ENCODE measurements at regions not wholly inside any gene's neighbourhood (a gene's known extent, or its start where the extent isn't known, plus 50 kb on each side); places are given as distances from the start of the nearest gene placed in this dataset.
"Not testable (repeated sequence)": the region's sequence is repeated elsewhere in the genome, so short reads cannot be mapped to it uniquely, and the experiment has no call there.

DNA sequence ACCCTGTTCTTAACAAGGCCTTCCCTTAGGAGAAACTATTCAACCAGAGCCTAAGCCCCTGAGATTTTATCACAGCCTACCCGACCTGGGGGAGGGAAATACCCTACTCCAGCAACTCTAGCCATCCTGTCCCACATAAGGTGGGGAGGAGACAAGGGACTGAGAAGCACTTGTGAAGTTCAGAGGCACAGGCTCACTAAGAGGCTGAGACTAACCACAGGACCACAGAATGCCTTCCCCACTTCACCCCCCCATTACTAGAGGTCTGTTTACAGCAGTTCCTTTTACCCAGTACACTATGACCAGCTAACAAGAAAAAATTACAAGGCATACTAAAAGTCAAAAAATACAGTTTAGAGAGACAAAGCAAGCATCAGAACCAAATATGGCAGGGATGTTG is 86.8 kb downstream of the TEX35 start:
- DNase-seq (ENCODE audit: low read depth), result no peak
- TF ChIP-seq, protein P1, sequence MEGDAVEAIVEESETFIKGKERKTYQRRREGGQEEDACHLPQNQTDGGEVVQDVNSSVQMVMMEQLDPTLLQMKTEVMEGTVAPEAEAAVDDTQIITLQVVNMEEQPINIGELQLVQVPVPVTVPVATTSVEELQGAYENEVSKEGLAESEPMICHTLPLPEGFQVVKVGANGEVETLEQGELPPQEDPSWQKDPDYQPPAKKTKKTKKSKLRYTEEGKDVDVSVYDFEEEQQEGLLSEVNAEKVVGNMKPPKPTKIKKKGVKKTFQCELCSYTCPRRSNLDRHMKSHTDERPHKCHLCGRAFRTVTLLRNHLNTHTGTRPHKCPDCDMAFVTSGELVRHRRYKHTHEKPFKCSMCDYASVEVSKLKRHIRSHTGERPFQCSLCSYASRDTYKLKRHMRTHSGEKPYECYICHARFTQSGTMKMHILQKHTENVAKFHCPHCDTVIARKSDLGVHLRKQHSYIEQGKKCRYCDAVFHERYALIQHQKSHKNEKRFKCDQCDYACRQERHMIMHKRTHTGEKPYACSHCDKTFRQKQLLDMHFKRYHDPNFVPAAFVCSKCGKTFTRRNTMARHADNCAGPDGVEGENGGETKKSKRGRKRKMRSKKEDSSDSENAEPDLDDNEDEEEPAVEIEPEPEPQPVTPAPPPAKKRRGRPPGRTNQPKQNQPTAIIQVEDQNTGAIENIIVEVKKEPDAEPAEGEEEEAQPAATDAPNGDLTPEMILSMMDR (IDR thresholded peaks at IDR 0.05; ENCODE audit: low read depth, low read length, missing control alignments), result no peak
- in situ Hi-C loops (cut with HindIII; ENCODE audit: low sequenced_read_pairs), result no loop called here
- no peak overlapping the region for H3K4me3 ChIP-seq (ENCODE audit: low read depth, low read length)

DNA sequence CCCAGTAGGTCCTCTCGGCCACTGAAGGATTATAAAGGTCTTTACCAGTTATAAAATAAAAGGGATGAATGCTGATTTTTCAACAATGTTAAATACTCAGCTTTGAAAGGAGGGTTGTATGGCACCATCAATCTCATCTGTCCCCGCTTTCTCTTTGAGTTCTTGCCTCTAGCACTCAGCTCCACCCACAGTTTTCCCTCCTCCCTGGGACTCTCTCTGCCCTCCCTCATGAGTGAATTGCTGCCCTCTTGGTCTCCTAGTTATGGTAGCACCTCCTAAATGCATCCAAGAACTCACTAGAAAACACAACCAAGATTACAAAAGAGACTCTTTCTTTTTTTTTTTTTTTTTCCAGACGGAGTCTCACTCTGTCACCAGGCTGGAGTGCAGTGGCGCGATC is 91.0 kb downstream of the TEX35 start:
- no peak overlapping the region for H3K4me3 ChIP-seq (ENCODE audit: low read depth, low read length)
- TF ChIP-seq, protein P1 (IDR thresholded peaks at IDR 0.05; ENCODE audit: low read depth, low read length, missing control alignments), result no peak
- in situ Hi-C loops (cut with HindIII; ENCODE audit: low sequenced_read_pairs), result no loop called here
- no peak for DNase-seq (ENCODE audit: low read depth)

DNA sequence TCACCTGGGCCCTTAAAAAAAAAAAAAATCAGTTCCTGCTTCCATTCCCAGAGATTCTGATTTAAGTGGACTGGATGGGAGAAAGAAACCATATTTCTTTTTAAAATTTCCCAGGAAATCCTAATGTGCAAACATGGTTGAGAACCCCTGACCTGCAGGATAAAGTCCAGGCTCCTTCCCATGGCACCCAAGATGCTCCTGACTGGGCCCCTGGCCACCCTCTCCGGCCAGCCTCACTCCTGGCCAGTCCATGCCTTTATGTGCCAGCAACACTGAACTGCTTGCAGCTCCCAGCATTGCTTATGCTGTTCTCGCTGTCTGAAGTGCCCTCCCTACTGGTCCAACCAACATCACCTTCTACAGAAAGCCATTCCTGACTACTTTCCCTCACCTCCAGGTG is 93.9 kb downstream of the TEX35 start:
- H3K4me3 ChIP-seq (ENCODE audit: low read depth, low read length), result no peak overlapping the region
- TF ChIP-seq, protein P1 (IDR thresholded peaks at IDR 0.05; ENCODE audit: low read depth, low read length, missing control alignments), result no peak
- DNase-seq (ENCODE audit: low read depth), result no peak
- in situ Hi-C loops (cut with HindIII; ENCODE audit: low sequenced_read_pairs), result no loop called here

DNA sequence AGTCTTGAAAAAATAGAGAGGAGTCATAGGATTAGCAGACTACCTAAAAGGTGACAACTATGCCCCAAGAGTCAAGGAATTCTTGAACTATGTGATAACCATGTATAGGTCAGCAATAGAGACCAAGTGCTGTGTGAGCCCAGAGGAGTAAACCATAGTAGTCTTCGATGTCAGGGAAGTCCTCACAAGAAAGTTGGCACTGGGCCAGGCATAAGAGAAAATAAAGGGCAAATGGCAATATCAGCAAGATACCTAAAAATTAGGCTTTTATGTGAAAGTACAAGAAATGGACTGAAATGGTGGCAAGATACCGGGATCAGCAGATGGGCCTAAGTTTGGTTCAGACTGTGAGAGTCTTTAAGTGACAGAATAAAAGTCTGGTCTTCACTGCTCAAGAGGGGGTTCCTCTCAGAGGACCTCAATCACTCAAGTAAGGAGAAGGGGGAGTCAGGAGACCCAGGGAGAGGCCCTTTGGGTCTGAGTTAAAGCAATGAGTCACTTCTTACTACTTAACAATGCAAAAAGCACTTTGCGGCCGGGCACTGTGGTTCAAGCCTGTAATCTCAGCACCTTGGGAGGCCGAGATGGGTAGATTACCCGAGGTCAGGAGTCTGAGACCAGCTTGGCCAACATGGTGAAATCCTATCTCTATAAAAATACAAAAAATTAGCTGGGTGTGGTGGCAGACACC is 95.0 kb downstream of the TEX35 start:
- no peak overlapping the region for H3K4me3 ChIP-seq (ENCODE audit: low read depth, low read length)
- in situ Hi-C loops (cut with HindIII; ENCODE audit: low sequenced_read_pairs), result no loop called here
- TF ChIP-seq, protein P1 (IDR thresholded peaks at IDR 0.05; ENCODE audit: low read depth, low read length, missing control alignments), result no peak
- no peak for DNase-seq (ENCODE audit: low read depth)

DNA sequence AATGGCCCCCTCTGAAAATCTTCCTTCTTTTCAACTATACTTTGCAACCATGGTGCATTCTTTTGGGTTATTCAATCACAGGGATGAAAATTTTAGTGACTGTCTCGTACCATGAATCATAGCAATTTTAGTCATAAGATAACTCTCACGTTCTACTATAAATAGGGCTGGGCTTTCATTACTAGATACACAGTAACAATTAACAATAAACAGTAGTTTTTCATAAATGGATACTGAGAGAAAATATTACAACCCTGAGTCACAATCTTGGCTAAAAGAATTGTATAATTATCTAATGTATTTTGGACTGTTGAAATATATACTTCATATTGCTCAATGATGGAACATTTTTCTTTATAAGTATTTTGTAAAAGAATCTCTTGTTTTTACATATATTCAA is 96.1 kb downstream of the TEX35 start:
- TF ChIP-seq, protein P1 (IDR thresholded peaks at IDR 0.05; ENCODE audit: low read depth, low read length, missing control alignments), result no peak
- DNase-seq (ENCODE audit: low read depth), result no peak
- in situ Hi-C loops (cut with HindIII; ENCODE audit: low sequenced_read_pairs), result no loop called here
- no peak overlapping the region for H3K4me3 ChIP-seq (ENCODE audit: low read depth, low read length)

DNA sequence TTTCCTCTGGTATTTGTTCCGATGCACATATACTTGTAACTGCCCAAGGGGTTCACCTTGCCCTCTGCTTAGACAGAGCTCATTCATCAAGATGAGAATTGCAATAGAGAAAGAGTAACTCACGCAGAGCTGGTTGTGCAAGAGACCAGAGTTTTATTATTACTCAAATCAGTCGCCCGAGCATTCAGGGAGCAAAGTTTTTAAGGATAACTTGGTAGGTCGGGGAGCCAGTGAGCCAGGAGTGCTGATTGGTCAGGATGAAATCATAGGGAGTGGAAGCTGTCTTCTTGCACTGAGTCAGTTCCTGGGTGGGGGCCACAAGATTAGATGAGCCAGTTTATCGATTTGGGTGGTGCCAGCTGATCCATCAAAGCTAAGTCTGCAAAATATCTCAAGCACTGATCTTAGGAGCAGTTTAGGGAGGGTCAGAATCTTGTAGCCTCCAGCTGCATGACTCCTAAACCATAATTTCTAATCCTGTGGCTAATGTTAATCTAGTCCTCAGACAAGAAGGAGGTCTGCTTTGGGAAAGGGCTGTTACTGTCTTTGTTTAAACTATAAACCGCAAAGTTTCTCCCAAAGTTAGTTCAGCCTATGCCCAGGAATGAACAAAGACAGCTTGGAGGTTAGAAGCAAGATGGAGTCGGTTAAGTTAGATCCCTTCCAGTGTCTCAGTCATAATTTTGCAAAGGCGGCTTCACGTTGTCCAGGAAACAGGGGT is 97.9 kb downstream of the TEX35 start:
- in situ Hi-C loops (cut with HindIII; ENCODE audit: low sequenced_read_pairs); DNase-seq (ENCODE audit: low read depth): not testable (repeated sequence)

DNA sequence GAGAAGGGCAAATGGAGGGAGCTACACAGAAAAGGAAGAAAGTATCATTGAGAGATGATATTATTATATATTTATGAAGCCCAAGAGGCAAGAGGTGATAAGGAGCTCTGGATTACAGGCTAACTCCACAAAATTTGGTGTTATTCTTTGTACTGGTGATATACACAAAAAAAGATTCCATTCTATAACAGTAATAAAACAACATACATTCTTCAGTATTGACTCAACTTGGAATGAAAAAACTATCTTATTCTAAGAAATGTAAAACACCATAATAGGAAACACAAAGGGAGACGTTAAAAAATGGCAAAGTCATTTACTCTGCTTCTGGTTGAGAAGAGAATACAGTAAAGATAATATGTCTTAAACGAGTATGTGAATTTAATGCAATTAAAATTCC is 99.4 kb downstream of the TEX35 start:
- DNase-seq (ENCODE audit: low read depth), result peak; percentile 38
- H3K4me3 ChIP-seq (ENCODE audit: low read depth, low read length), result no peak overlapping the region
- TF ChIP-seq, protein P1 (IDR thresholded peaks at IDR 0.05; ENCODE audit: low read depth, low read length, missing control alignments), result no peak
- in situ Hi-C loops (cut with HindIII; ENCODE audit: low sequenced_read_pairs), result no loop called here

More for the DNA sequence above, 97.9 kb downstream of the TEX35 start:
- not testable (repeated sequence) for H3K4me3 ChIP-seq (ENCODE audit: low read depth, low read length)

All from astrocyte of the cerebellum (primary cell).